ENCODE measurements at regions not wholly inside any gene's neighbourhood (a gene's known extent, or its start where the extent isn't known, plus 50 kb on each side); places are given as distances from the start of the nearest gene placed in this dataset.

DNA sequence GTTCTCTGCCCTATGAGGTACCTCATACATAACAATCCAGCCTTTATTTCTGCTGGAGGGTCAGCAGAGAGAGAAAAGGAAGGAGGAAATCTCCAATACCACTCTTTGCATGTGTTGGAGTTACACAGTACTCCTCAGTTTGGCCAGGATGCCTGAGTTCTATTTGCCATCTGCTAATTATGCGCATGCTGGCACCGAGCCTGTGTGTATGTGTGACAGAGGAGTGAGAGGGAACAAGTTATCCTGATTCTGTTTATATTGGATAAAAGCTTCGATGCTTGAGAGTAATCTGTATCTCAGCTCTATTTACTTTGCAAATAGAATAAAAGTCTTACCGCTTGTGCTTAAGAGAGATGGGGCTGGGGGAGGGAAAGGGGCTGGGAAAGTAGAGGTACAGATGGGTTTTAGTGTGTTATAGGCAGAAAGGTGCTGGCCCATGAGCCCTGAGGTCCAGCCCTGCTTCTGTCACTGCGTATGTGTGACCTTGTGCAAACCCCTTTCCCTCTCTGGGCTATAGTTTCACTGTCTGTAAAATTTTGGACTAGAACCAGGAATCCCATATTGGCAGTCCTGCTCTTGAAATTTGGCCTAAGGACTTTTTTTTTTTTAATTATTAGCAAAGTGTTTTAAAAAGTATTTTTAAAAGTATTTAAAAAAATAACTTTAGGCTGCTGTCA is 54.5 kb upstream of the PLXNA2 start:
- TF ChIP-seq CTCF (IDR thresholded peaks at IDR 0.05) (no peak), ZFX (IDR thresholded peaks at IDR 0.05; ENCODE audit: borderline replicate concordance) (no peak)
- peak overlapping the region; percentile 83 for H3K27ac ChIP-seq

GRCh38 chr1:208300084-208300770 is 56.0 kb upstream of the PLXNA2 start:
- peak overlapping the region; percentile 83 for H3K27ac ChIP-seq
- TF ChIP-seq ZFX (IDR thresholded peaks at IDR 0.05; ENCODE audit: borderline replicate concordance): no peak
- TF ChIP-seq CTCF (IDR thresholded peaks at IDR 0.05): no peak

DNA sequence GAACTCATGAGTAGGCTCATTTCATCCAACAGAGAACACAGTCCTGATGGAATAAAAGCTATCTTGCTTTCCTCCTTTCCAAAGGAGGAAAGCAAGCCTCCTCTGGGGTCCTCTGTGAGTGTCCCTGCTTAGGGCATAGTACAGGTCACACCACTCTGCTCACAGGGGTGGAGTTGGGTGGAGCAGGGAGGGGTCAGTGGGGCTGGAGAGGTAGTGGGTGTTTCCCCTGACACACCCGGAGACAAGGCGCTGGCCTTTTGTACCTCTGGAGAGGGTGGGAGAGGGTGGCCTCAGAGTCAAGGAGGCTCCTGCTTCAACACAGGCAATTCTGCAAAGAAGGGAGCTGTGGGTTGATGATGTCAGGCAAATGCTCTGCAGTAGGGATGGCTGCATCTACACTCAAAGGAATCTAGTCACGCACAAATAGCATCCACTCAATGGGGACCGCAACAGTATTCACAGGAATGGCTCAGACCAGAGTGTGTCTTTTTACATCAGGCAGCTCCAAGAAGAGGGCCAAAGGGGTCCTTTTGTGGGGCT is 58.6 kb upstream of the PLXNA2 start:
- TF ChIP-seq ZFX (IDR thresholded peaks at IDR 0.05; ENCODE audit: borderline replicate concordance) (no peak), CTCF (IDR thresholded peaks at IDR 0.05) (no peak)
- H3K27ac ChIP-seq: no peak overlapping the region

DNA sequence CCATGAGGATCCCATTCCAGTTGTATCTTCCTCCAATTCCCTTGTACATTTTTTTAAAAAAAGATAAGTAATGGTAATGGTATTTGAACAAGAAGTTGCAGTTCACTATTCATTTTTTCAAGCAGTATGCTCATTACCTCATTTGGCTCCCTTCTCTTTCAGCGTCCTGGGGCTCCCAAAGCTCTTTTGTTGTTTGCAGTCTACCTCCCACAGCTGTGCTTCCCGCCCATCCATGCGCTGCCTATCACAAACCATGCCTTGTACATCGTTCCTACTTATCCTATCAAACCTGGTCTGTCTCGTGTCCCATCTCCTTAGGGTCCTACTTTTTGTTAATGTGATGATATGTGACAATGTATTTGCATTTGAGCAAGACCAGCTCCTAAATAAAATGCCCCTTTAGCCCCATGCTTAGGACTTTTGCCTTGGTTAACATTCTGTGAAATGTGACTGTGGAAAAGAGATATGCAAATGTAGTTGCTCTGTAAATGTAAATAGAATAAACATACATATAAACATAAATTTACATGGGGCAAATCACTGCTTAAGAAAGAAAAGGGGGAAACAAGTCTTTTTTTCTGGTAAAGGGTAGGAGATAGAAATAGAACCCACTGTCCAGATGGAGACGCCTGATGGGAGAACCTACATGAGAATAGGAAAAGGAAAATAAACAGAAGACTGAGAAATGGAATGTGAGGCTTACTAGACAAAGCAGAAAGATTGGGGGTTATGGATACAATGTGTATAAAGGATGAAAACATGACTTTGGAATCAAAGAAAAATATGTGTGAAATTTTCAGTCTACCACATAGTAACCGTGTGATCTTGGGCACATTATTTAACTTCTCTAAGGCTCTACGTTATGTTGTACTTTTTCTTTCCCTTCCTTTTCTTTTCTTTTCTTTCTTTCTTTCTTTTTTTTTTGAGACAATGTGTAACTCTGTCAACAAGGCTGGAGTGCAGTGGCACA is 59.8 kb upstream of the PLXNA2 start:
- H3K27ac ChIP-seq: no peak overlapping the region

GRCh38 chr1:208308221-208308620 is 64.0 kb upstream of the PLXNA2 start:
- TF ChIP-seq ZFX (IDR thresholded peaks at IDR 0.05; ENCODE audit: borderline replicate concordance): no peak
- no peak for TF ChIP-seq CTCF (IDR thresholded peaks at IDR 0.05)

More for the DNA sequence above, 59.8 kb upstream of the PLXNA2 start:
- TF ChIP-seq ZFX (IDR thresholded peaks at IDR 0.05; ENCODE audit: borderline replicate concordance): no peak
- no peak for TF ChIP-seq CTCF (IDR thresholded peaks at IDR 0.05)

DNA sequence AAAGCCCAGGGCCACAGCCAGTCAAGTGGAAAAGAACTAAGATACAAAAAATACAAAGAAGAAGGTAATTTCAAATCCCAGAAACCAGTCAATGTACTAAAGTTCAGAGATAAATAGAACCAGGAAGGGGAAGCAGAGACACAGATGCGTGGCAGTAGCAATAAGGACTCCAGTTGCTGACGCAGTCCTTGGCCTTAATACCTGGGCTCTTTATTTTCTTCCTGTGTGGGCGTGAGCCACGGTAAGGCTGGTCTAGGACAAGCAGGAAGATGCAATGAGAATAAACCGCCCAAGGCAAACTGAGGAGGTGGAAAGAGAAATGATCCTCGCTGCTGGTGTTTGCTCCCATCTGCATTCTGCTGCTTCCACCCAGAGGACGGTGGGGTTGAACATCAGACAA is 65.6 kb upstream of the PLXNA2 start:
- no peak for TF ChIP-seq CTCF (IDR thresholded peaks at IDR 0.05)
- TF ChIP-seq ZFX (IDR thresholded peaks at IDR 0.05; ENCODE audit: borderline replicate concordance): no peak

More at GRCh38 chr1:208308221-208308620, 64.0 kb upstream of the PLXNA2 start:
- H3K27ac ChIP-seq: no peak overlapping the region

More for the DNA sequence above, 65.6 kb upstream of the PLXNA2 start:
- H3K27ac ChIP-seq: no peak overlapping the region
